ENCODE measurements at regions not wholly inside any gene's neighbourhood (a gene's known extent, or its start where the extent isn't known, plus 50 kb on each side); places are given as distances from the start of the nearest gene placed in this dataset.

DNA sequence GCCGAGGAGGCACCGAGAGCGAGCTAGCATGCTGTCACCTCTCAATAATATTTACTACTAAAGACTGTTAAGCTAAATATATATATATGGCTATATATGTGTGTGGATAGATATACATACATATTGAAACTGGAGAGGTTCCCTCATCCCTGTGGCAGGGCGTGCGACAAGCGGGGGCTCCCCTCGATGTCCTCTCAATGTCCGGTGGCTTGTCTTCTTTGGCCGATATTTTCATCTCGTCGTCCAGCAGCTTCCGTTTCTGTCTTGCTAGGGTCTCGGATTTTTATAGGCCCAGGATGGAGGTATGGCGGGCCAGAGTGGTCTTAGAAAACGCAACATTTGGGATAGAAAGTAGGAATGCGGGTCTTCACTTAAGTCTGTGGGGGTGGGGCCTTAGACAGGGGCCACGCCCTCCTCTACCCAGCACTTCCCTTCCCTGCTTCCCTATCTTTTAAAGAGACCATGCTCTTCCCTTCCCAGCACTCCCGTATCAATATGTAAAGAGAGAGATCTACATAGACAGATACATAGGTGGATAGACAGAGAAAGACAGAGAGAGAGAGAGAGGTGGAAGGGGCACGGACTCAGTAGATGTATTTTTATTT, 866.8 kb downstream of the DSC3 start:
- intact Hi-C loops (cut with DNase I, micrococcal nuclease): no loop called here
- H3K4me1 ChIP-seq (ENCODE audit: low read depth): no peaks in the 10 kb centered on the region

DNA sequence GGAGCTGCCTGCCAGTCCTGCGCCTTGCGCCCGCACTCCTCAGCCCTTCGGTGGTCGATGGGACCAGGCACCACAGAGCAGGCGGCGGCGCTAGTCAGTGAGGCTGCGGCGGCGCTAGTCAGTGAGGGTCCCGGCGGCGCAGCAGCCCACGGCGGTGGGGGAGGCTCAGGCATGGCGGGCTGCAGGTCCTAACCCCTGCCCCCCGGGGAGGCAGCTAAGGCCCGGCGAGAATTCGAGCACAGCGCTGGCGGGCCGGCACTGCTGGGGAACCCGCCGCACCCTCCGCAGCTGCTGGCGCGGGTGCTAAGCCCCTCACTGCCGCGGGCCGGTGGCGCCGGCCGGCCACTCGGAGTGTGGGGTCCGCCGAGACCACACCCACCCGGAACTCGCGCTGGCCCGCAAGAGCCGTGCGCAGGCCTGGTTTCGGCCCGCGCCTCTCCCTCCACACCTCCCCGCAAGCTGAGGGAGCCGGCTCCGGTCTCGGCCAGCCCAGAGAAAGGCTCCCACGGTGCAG, 867.4 kb downstream of the DSC3 start:
- Histone ChIP-seq H3K4me1 (ENCODE audit: low read depth) (no peaks in the 10 kb centered on the region), H3K9me3 (peaks cover 14% of the 10 kb centered on the region), H3K4me3 (no peak overlapping the region), H3K36me3 (ENCODE audit: low read depth) (no peaks in the 10 kb centered on the region)
- ATAC-seq (no peak), DNase-seq (peak in 1 of 3 donors; percentile 44)
- no peak for TF ChIP-seq CTCF (IDR thresholded peaks at IDR 0.05)
- intact Hi-C loops (cut with DNase I, micrococcal nuclease): no loop called here

More for the DNA sequence above, 866.8 kb downstream of the DSC3 start:
- DNase-seq (no peak), ATAC-seq (no peak)
- Histone ChIP-seq H3K9me3 (peaks cover 14% of the 10 kb centered on the region), H3K36me3 (ENCODE audit: low read depth) (no peaks in the 10 kb centered on the region), H3K4me3 (no peak overlapping the region)
- no peak for TF ChIP-seq CTCF (IDR thresholded peaks at IDR 0.05)

DNA sequence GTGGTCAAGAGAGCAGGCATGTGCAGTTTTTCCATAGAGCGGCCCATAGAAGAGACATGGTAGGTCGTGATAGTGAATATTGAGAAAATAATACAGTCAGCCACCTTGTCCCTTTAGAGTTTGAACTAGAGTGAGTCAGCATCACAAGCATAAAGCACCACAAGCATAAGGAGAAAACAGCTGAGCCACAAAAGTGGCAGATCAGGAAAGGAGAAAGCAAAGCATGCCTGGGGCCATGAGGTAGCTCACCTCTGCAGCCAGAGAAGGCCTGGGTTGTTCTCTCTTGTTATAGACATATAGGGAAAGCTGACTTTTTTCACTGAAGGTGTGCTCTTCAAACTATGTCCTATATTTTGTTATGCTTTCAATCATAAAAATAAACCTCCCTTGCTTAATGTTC, 879.0 kb downstream of the DSC3 start:
- no peaks in the 10 kb centered on the region for H3K9me3 ChIP-seq
- intact Hi-C loops (cut with DNase I, micrococcal nuclease): no loop called here
- no peaks in the 10 kb centered on the region for H3K4me1 ChIP-seq (ENCODE audit: low read depth)
- H3K36me3 ChIP-seq (ENCODE audit: low read depth): no peaks in the 10 kb centered on the region
- no peak for ATAC-seq
- no peak for DNase-seq
- no peak for TF ChIP-seq CTCF (IDR thresholded peaks at IDR 0.05)
- H3K4me3 ChIP-seq: no peak overlapping the region

DNA sequence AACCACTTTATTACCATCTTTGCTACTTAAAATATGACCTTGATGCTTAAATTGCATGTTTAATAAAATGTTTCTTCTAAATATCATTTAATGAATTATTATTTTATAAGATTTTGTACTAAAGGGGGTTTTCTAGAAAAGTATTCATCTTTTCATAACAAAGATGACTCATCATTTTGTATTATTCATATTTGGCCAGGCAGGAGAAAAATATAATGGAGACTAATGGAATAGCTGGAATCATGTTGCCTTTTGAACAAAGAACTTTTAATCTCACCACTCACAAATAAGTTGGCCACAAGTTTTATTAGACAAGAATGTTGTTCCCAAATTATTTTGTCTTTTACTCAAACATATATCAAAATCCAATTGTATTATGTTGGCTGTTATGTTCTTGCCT, 882.4 kb downstream of the DSC3 start:
- no peak for TF ChIP-seq CTCF (IDR thresholded peaks at IDR 0.05)
- intact Hi-C loops (cut with DNase I, micrococcal nuclease): no loop called here
- no peaks in the 10 kb centered on the region for H3K9me3 ChIP-seq
- no peak for ATAC-seq
- no peaks in the 10 kb centered on the region for H3K4me1 ChIP-seq (ENCODE audit: low read depth)
- H3K36me3 ChIP-seq (ENCODE audit: low read depth): no peaks in the 10 kb centered on the region
- no peak overlapping the region for H3K4me3 ChIP-seq
- DNase-seq: no peak

GRCh38 chr18:30150586-30151250, 891.8 kb downstream of the DSC3 start:
- TF ChIP-seq CTCF (IDR thresholded peaks at IDR 0.05): no peak
- intact Hi-C loops (cut with DNase I, micrococcal nuclease): no loop called here

More at GRCh38 chr18:30150586-30151250, 891.8 kb downstream of the DSC3 start:
- Histone ChIP-seq H3K4me1 (ENCODE audit: low read depth) (no peaks in the 10 kb centered on the region), H3K9me3 (no peaks in the 10 kb centered on the region), H3K4me3 (no peak overlapping the region), H3K36me3 (ENCODE audit: low read depth) (no peaks in the 10 kb centered on the region)
- no peak for ATAC-seq
- no peak for DNase-seq

Measured in mucosa of descending colon (tissue), 3 donors.